PC-9 (cell line): ENCODE measurements at regions not wholly inside any gene's neighbourhood (a gene's known extent, or its start where the extent isn't known, plus 50 kb on each side); places are given as distances from the start of the nearest gene placed in this dataset.
"Not testable (repeated sequence)": the region's sequence is repeated elsewhere in the genome, so short reads cannot be mapped to it uniquely, and the experiment has no call there.

Experiments
- BruUV-seq: library from RNA; stranded (reverse); fragments of 400-500 nt; replicated peaks from 2 replicates; lab custom pipeline; 2021; lab: Mats Ljungman, UMichigan
- CTCF ChIA-PET: fragments of 300-600 bp; sonication (Branson Sonifier 250); formaldehyde crosslinking; loops from one replicate; lab custom pipeline; 2022; ENCODE audit warnings: antibody characterized with exemption; lab: Charles Lee
- POLR2A ChIA-PET: fragments of 300-600 bp; sonication (Branson Sonifier 250); formaldehyde crosslinking; loops from one replicate; lab custom pipeline; 2022; ENCODE audit warnings: antibody characterized with exemption; ENCODE audit not compliant: unreplicated experiment; lab: Charles Lee
- DNase-seq, 2 experiments: peaks; one replicate each; pipeline versions ENCODE4 v3.0.0 to v3.0.0-alpha.2; 2015 to 2022; ENCODE audit warnings: mixed read lengths in 1 of 2
- H2AFZ ChIP-seq: fragments of 200-600 bp; sonication (generic); 2 replicates; pipeline ENCODE4 v1.8.1; 2017; ENCODE audit warnings: antibody characterized with exemption
- H3F3A ChIP-seq: fragments of 200-600 bp; sonication (generic); 2 replicates; pipeline ENCODE4 v1.8.1; 2017; ENCODE audit warnings: antibody characterized with exemption, mild to moderate bottlenecking, low read depth; ENCODE audit not compliant: insufficient read depth
- H3K27ac ChIP-seq: fragments of 200-600 bp; sonication (generic); 2 replicates; pipeline ENCODE4 v1.6.1; 2016; ENCODE audit warnings: mixed run types
- H3K27me3 ChIP-seq: fragments of 200-600 bp; sonication (generic); 2 replicates; pipeline ENCODE4 v1.6.1; 2016; ENCODE audit warnings: low read depth, mixed run types; ENCODE audit not compliant: insufficient read depth
- H3K36me3 ChIP-seq: fragments of 200-600 bp; sonication (generic); 2 replicates; pipeline ENCODE4 v1.6.1; 2016; ENCODE audit warnings: low read depth, mixed run types
- H3K4me1 ChIP-seq: fragments of 200-600 bp; sonication (generic); replicated peaks from 2 replicates; pipeline ENCODE4 v1.6.1; 2016; ENCODE audit warnings: mixed run types; ENCODE audit not compliant: insufficient read depth
- H3K4me2 ChIP-seq: fragments of 200-600 bp; sonication (generic); 2 replicates; pipeline ENCODE4 v1.6.1; 2017; ENCODE audit warnings: mixed run types
- H3K4me3 ChIP-seq: fragments of 200-600 bp; sonication (generic); 2 replicates; pipeline ENCODE4 v1.6.1; 2016; ENCODE audit warnings: mixed run types
- H3K79me2 ChIP-seq: fragments of 200-600 bp; sonication (generic); 2 replicates; pipeline ENCODE4 v1.6.1; 2017; ENCODE audit warnings: low read depth, mixed run types
- H3K9me2 ChIP-seq: fragments of 200-600 bp; sonication (generic); 2 replicates; pipeline ENCODE4 v1.8.1; 2017; ENCODE audit warnings: mild to moderate bottlenecking; ENCODE audit not compliant: insufficient read depth
- H3K9me3 ChIP-seq: fragments of 200-600 bp; sonication (generic); 2 replicates; pipeline ENCODE4 v1.8.1; 2016; ENCODE audit warnings: low read depth; ENCODE audit not compliant: insufficient read depth
- H4K20me1 ChIP-seq: fragments of 200-600 bp; sonication (generic); 2 replicates; pipeline ENCODE4 v1.8.1; 2017; ENCODE audit not compliant: insufficient read depth
- CTCF ChIP-seq: fragments of 200-600 bp; sonication (generic); conservative IDR thresholded peaks from 2 replicates; pipeline ENCODE4 v1.6.1; 2017; ENCODE audit warnings: mixed run types, antibody characterized with exemption, mild to moderate bottlenecking, moderate library complexity
- EZH2 ChIP-seq: fragments of 200-600 bp; sonication (generic); IDR thresholded peaks from 2 replicates; pipeline ENCODE4 v1.8.0; 2017; ENCODE audit warnings: antibody characterized with exemption, low read depth
- intact Hi-C: fragments of 100-400 bp; cut with micrococcal nuclease; formaldehyde crosslinking; loops from one replicate; pipeline ENCODE4 v1.10.0; 2022; ENCODE audit not compliant: unreplicated experiment

- ChIA-PET CTCF (interaction anchor here (0.6 kb wide), 1 partner anchor 71 kb away, joined by 5 read pairs; no protein-coding TSS in a partner anchor), POLR2A (no interaction called here)
- no TSS peak for BruUV-seq
These were observed 1061.3 kb downstream of the STPG2 start for GRCh38 chr4:97081951-97082350.

GRCh38 chr4:97097036-97097435 lies 1046.2 kb downstream of the STPG2 start:
- H3K27ac ChIP-seq, BruUV-seq, H3K9me3 ChIP-seq, H3K4me2 ChIP-seq, H3F3A ChIP-seq, H4K20me1 ChIP-seq, H3K79me2 ChIP-seq, intact Hi-C loops, H3K9me2 ChIP-seq, DNase-seq, POLR2A ChIA-PET, H3K36me3 ChIP-seq, CTCF ChIA-PET, H3K4me3 ChIP-seq, H2AFZ ChIP-seq, H3K4me1 ChIP-seq, H3K27me3 ChIP-seq: not testable (repeated sequence)

More at GRCh38 chr4:97081951-97082350, 1061.3 kb downstream of the STPG2 start:
- H3K27me3 ChIP-seq: no peaks in the 10 kb centered on the region
- H3K4me2 ChIP-seq: no peak overlapping the region
- H3F3A ChIP-seq: no peaks in the 10 kb centered on the region
- H4K20me1 ChIP-seq: no peaks in the 10 kb centered on the region
- no peaks in the 10 kb centered on the region for H3K9me3 ChIP-seq
- H3K4me1 ChIP-seq: no peaks in the 10 kb centered on the region
- H3K79me2 ChIP-seq: no peaks in the 10 kb centered on the region
- TF ChIP-seq CTCF: no peak
- TF ChIP-seq EZH2: no peak
- H2AFZ ChIP-seq: no peak overlapping the region
- intact Hi-C loops: no loop called here
- DNase-seq: no peak
- H3K9me2 ChIP-seq: no peaks in the 10 kb centered on the region
- H3K4me3 ChIP-seq: no peak overlapping the region
- no peaks in the 10 kb centered on the region for H3K36me3 ChIP-seq
- H3K27ac ChIP-seq: no peak overlapping the region

GRCh38 chr4:97101171-97101570 lies 1042.1 kb downstream of the STPG2 start:
- H3K36me3 ChIP-seq, CTCF ChIA-PET, H3K9me2 ChIP-seq, POLR2A ChIA-PET, H3K9me3 ChIP-seq, H3K27me3 ChIP-seq, DNase-seq, H3K79me2 ChIP-seq, BruUV-seq, H4K20me1 ChIP-seq, H3F3A ChIP-seq, H3K4me3 ChIP-seq, H3K27ac ChIP-seq, intact Hi-C loops, H3K4me2 ChIP-seq, H2AFZ ChIP-seq, H3K4me1 ChIP-seq: not testable (repeated sequence)

GRCh38 chr4:97103252-97103651 lies 1040.0 kb downstream of the STPG2 start:
- H3F3A ChIP-seq: no peaks in the 10 kb centered on the region
- BruUV-seq: no TSS peak
- no peak overlapping the region for H3K4me2 ChIP-seq
- TF ChIP-seq CTCF (no peak), EZH2 (no peak)
- H3K4me3 ChIP-seq: no peak overlapping the region
- H3K79me2 ChIP-seq: no peaks in the 10 kb centered on the region
- no peaks in the 10 kb centered on the region for H3K9me3 ChIP-seq
- no peaks in the 10 kb centered on the region for H3K9me2 ChIP-seq
- no peaks in the 10 kb centered on the region for H4K20me1 ChIP-seq
- H2AFZ ChIP-seq: no peak overlapping the region
- H3K36me3 ChIP-seq: no peaks in the 10 kb centered on the region
- DNase-seq: no peak
- intact Hi-C loops: no loop called here
- H3K4me1 ChIP-seq: no peaks in the 10 kb centered on the region
- POLR2A ChIA-PET: no interaction called here
- no peaks in the 10 kb centered on the region for H3K27me3 ChIP-seq
- no peak overlapping the region for H3K27ac ChIP-seq
- CTCF ChIA-PET: no interaction called here
